Prostate gland (tissue), 2 donors: ENCODE measurements at regions not wholly inside any gene's neighbourhood (a gene's known extent, or its start where the extent isn't known, plus 50 kb on each side); places are given as distances from the start of the nearest gene placed in this dataset.

Experiments used
- CTCF ChIP-seq, 4 experiments: fragments of 200-600 bp in 2 of 4; fragments of 450-650 bp in 2 of 4; sonication (generic) in 2 of 4; IDR thresholded peaks; 1 replicate in 3 of 4; 2 replicates in 1 of 4; pipeline ENCODE4 v1.5.1; 2016 to 2019; ENCODE audit warnings: antibody characterized with exemption in 4 of 4, mild to moderate bottlenecking in 2 of 4, moderate library complexity in 2 of 4
- POLR2A ChIP-seq: fragments of 450-650 bp; IDR thresholded peaks from one replicate; pipeline ENCODE4 v1.6.1; 2016; ENCODE audit warnings: antibody characterized with exemption, mild to moderate bottlenecking
- POLR2AphosphoS5 ChIP-seq: sonication (generic); formaldehyde crosslinking; IDR thresholded peaks from one replicate; pipeline ENCODE4 v1.6.1; 2017; ENCODE audit warnings: antibody characterized with exemption

- no peak for TF ChIP-seq POLR2AphosphoS5
- no peak for TF ChIP-seq POLR2A
- TF ChIP-seq CTCF (IDR thresholded peaks at IDR 0.05), result no peak
Observed at GRCh38 chr10:25761937-25762336, 172.1 kb upstream of the MYO3A start.
